GM12875 (cell line): ENCODE measurements at regions not wholly inside any gene's neighbourhood (a gene's known extent, or its start where the extent isn't known, plus 50 kb on each side); places are given as distances from the start of the nearest gene placed in this dataset.

Experiments used
- H3K4me3 ChIP-seq: one replicate; pipeline ENCODE4 v1.5.1; 2011; ENCODE audit warnings: low read depth, low read length, control low read depth
- TF ChIP-seq, protein P1 (sequence below): IDR thresholded peaks from 2 replicates; pipeline ENCODE4 v1.5.1; 2011; ENCODE audit warnings: low read depth, mild to moderate bottlenecking, control low read depth, inconsistent platforms, low read length, moderate library complexity, borderline replicate concordance; ENCODE audit not compliant: insufficient read depth

DNA sequence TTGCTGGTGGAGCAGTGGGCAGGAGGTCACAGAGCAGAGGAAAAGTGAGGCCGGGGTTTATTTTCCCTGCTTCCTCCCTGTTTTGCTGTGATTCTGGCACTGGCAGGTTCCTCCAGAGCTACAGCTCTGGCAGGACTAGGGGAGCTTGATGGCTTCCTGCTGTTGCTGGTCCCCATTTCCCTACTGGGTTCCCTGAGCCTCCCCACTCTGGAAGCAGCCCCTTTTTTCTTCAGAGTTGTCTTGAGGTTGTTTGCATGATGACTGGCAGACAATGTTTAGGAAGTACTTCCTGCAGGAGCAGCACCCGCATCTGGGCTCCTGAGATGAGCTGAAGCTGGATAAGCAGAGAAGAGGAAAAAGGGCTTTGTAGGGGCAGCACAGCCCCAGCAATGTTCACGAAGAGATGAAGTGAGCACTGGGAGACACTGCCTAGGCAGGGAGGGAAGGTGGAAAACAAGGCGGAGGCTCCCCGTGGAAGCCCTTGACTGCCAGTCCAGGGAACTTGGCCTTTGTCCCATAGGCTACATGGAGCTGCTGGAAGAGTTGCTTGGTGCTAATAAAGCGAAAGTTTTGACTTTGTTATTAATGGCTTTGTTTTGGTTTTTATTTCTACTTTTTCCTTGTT lies 126.9 kb downstream of the SLC38A6 start:
- TF ChIP-seq, protein P1, sequence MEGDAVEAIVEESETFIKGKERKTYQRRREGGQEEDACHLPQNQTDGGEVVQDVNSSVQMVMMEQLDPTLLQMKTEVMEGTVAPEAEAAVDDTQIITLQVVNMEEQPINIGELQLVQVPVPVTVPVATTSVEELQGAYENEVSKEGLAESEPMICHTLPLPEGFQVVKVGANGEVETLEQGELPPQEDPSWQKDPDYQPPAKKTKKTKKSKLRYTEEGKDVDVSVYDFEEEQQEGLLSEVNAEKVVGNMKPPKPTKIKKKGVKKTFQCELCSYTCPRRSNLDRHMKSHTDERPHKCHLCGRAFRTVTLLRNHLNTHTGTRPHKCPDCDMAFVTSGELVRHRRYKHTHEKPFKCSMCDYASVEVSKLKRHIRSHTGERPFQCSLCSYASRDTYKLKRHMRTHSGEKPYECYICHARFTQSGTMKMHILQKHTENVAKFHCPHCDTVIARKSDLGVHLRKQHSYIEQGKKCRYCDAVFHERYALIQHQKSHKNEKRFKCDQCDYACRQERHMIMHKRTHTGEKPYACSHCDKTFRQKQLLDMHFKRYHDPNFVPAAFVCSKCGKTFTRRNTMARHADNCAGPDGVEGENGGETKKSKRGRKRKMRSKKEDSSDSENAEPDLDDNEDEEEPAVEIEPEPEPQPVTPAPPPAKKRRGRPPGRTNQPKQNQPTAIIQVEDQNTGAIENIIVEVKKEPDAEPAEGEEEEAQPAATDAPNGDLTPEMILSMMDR, result no peak
- H3K4me3 ChIP-seq, result no peak overlapping the region

DNA sequence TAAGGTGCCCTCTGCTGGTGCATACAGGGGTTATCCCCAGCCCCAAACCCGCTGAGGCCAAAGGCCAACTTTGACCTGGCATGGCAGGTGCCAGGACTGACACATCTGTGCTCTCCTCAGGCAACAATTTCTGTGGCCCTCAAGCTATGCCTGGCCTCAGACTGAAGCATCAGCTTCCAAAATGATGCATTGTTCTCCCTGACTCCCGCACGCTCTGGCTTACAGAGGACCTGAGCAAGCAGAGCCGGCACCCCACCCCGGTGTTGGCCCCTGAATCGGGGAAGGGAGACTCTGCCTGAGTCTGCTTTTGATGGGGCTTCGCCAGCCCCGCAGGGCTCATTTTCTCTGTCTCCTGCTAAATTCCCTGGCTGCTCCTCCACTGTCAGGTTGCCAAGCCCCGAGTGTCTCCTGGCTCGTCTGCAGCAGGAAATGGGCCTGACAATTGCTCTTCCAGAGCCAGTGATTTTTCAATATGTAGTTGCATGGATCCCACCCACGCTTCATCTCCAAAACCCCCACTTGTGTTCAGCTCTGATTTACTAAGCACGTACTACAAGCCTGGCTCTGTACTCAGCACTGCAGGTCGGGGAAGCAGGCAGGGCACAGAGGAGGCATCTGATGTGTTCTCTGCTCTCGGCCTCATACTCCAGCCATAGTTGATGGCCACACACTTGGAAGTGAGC lies 126.1 kb downstream of the SLC38A6 start:
- H3K4me3 ChIP-seq, result no peak overlapping the region
- TF ChIP-seq, protein P1, result peak; percentile 43; the same call in 1 of the 2 replicates

DNA sequence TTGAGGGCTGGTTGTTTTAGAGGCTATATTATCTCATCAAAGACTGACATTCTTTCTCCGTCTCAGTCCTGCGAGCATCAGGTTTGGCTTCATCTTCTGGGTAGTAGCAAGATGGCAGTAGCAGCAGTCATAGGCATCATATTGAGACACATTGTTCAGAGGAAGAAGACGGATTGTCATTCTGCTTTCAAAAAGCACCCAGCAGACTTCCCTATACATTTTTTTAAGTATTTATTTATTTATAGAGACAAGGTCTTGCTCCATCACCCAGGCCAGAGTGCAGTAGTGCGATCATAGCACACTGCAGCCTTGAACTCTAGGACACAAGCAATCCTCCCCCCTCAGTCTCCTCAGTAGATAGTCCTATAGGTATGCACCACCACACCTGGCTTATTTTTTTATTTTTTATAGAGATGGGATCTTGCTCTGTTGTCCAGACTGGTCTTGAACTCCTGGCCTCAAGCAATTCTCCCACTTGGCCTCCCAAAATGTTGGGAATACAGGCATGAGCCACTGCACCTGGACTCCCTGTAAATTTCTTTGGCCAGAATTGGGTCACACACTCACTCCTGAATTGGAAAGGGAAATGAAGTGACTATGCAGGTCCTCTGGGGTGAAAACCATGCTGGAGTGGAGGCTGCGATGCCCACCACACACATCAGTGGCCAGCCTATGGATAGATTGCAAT lies 125.4 kb downstream of the SLC38A6 start:
- H3K4me3 ChIP-seq, result no peak overlapping the region
- TF ChIP-seq, protein P1, result no peak

DNA sequence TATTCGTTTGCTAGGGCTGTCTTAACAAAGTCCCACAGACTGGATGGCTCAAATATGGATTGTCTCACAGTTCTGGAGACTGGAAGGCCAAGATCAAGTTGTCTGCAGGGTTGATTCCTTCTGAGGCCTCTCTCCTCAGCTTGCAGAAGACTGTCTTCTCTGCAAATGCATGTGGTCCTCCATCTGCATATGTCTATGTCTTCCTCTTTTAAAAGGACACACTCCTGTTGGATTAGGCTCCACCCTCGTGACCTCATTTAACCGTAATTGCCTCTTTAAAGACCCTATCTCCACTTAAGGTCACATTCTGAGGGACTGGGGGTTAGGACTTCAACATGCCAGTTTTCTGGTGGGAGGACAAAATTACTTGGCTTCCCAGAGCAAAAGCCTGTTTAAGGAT lies 123.3 kb downstream of the SLC38A6 start:
- no peak overlapping the region for H3K4me3 ChIP-seq
- TF ChIP-seq, protein P1, result no peak

DNA sequence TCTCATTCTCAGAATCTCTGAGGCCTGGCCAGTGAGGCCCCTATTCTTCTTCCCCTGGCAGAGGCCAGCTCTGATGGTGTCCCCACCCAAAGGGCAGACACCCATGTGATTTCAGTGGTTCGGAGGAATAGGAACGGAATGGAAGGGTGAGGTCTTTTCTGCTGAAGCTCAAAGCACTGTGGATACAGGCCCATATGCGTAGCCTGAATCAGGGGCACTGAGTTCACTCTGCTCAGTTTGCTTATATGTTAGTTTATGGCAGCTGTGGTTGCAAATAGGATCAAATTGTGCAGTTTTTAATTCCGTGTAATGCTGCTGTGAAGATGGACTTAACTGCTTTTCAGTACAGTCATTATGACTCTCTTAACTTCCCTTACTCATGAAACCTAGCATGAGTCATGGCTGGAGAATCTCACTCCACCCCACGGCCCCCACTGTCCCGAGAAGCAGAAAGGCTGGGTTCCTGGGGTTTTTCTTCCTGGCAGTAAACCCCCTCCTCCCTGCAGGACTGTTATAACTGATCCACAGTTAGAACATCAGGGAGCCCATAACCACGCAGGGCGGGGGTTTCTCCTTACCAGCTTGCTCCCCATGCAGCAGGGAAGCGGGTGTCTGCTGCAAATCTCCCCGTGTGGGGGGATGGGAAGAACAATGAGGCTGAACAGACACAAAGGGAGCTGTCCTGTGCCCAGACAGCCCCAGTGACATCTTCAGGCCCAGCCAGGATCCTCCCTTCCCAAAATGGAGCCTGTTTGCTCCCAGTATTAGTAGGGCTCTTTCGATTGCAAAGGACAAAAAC lies 122.7 kb downstream of the SLC38A6 start:
- H3K4me3 ChIP-seq, result no peak overlapping the region
- TF ChIP-seq, protein P1, result no peak

DNA sequence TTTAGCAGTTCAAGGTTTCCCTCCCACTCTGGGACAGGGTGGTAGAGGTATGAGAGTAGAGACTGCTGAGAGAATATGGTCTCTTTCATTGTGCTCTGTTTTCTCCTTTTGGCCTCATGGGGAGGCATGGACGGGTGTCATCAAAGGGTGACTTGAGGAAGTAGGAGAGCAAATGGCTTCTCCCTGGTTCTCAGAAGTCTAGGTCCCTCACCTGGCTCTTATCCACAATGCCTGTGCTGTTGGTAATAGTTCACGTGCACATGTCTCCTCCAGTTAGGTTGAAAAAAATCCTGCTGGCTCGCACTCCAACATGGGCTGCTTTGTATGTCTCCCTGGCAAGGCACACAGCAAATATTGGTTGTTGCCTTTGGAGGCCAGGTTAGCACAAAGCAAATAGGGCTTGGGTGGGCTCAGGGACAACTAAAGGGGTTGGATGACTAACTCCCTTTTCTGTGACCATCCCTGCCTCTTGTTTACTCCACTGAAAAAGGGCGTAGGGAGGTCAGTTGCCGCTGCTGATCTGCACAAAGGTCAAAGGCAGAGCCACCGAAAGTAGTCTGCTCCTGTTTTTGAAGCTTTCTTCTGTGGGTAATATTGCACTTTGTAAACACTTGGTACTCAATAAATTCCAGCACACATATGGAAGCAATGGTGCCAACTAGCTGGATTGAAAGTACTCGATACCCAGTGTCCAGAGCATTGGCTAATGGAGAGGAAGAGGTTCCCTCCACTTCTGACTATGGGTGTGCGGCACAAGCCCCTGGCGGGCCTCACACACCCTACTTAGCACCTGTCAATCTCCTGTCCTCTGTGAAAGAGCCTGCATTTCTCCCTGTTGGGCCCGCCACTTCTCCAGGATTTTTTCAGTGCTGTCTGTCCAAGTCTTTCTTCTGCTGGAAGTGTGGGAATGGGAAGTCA lies 121.8 kb downstream of the SLC38A6 start:
- no peak overlapping the region for H3K4me3 ChIP-seq
- TF ChIP-seq, protein P1, result no peak
